NCI-H2171 (cell line): ENCODE measurements at regions not wholly inside any gene's neighbourhood (a gene's known extent, or its start where the extent isn't known, plus 50 kb on each side); places are given as distances from the start of the nearest gene placed in this dataset.
"Not testable (repeated sequence)": the region's sequence is repeated elsewhere in the genome, so short reads cannot be mapped to it uniquely, and the experiment has no call there.

Experiments
- DNase-seq: peaks from one replicate; lab custom pipeline; 2025; lab: John Stamatoyannopoulos, UW

GRCh38 chr2:11922294-11922693 lies 175.9 kb downstream of the LPIN1 start:
- DNase-seq: peak; percentile 64

- peak; percentile 35 for DNase-seq
Measured at GRCh38 chr2:11923935-11924334, 177.5 kb downstream of the LPIN1 start.

GRCh38 chr2:11925295-11926066 lies 179.0 kb downstream of the LPIN1 start:
- no peak for DNase-seq

- no peak for DNase-seq
Measured at GRCh38 chr2:11930211-11930761, 183.9 kb downstream of the LPIN1 start.

- no peak for DNase-seq
Measured at GRCh38 chr2:11932048-11932512, 185.6 kb downstream of the LPIN1 start.

GRCh38 chr2:11932962-11933361 lies 186.5 kb downstream of the LPIN1 start:
- DNase-seq: no peak

- no peak for DNase-seq
Measured at GRCh38 chr2:11933854-11934253, 187.4 kb downstream of the LPIN1 start.

- DNase-seq: no peak
Measured at GRCh38 chr2:11936761-11937160, 190.3 kb downstream of the LPIN1 start.

- DNase-seq: no peak
Measured at GRCh38 chr2:11938196-11938595, 191.8 kb downstream of the LPIN1 start.

- no peak for DNase-seq
Measured at GRCh38 chr2:11939523-11939922, 193.1 kb downstream of the LPIN1 start.

GRCh38 chr2:11940121-11940743 lies 193.8 kb downstream of the LPIN1 start:
- no peak for DNase-seq

- no peak for DNase-seq
Measured at GRCh38 chr2:11940799-11941198, 194.4 kb downstream of the LPIN1 start.

GRCh38 chr2:11941201-11942177 lies 195.1 kb downstream of the LPIN1 start:
- DNase-seq: no peak

- DNase-seq: no peak
Measured at GRCh38 chr2:11942178-11942569, 195.7 kb downstream of the LPIN1 start.

GRCh38 chr2:11944311-11944710 lies 197.9 kb downstream of the LPIN1 start:
- no peak for DNase-seq

- DNase-seq: no peak
Measured at GRCh38 chr2:11945139-11946126, 199.0 kb downstream of the LPIN1 start.

GRCh38 chr2:11947956-11948355 lies 201.5 kb downstream of the LPIN1 start:
- no peak for DNase-seq

GRCh38 chr2:11949732-11950523 lies 203.5 kb downstream of the LPIN1 start:
- DNase-seq: no peak

- no peak for DNase-seq
Measured at GRCh38 chr2:11950896-11951295, 204.5 kb downstream of the LPIN1 start.

GRCh38 chr2:11951492-11951891 lies 205.1 kb downstream of the LPIN1 start:
- not testable (repeated sequence) for DNase-seq
